GM23248 (cell line): ENCODE measurements at regions not wholly inside any gene's neighbourhood (a gene's known extent, or its start where the extent isn't known, plus 50 kb on each side); places are given as distances from the start of the nearest gene placed in this dataset.

Experiments
- EZH2 ChIP-seq: fragments of 200-600 bp; sonication (generic); IDR thresholded peaks from 2 replicates; pipeline ENCODE4 v1.6.1; 2018; ENCODE audit warnings: antibody characterized with exemption, mild to moderate bottlenecking; ENCODE audit not compliant: insufficient read depth, poor library complexity, severe bottlenecking
- EZH2phosphoT487 ChIP-seq: fragments of 200-600 bp; sonication (generic); IDR thresholded peaks from 2 replicates; pipeline ENCODE4 v1.6.1; 2018; ENCODE audit warnings: antibody characterized with exemption, moderate library complexity, mild to moderate bottlenecking, low read depth; ENCODE audit not compliant: insufficient read depth

- TF ChIP-seq EZH2 (no peak), EZH2phosphoT487 (no peak)
These were observed 715.1 kb upstream of the API5 start for GRCh38 chr11:42596576-42597145.
